KMS-11 (cell line): ENCODE measurements at regions not wholly inside any gene's neighbourhood (a gene's known extent, or its start where the extent isn't known, plus 50 kb on each side); places are given as distances from the start of the nearest gene placed in this dataset.

Experiments used
- H2AFZ ChIP-seq: fragments of 200-600 bp; sonication (generic); 2 replicates; pipeline ENCODE4 v1.6.1; 2016; ENCODE audit warnings: antibody characterized with exemption, mixed run types, low read depth
- H3K27ac ChIP-seq: fragments of 200-600 bp; sonication (generic); 2 replicates; pipeline ENCODE4 v1.6.1; 2016; ENCODE audit warnings: mild to moderate bottlenecking, mixed run types
- H3K27me3 ChIP-seq: fragments of 200-600 bp; sonication (generic); 2 replicates; pipeline ENCODE4 v1.6.1; 2017; ENCODE audit warnings: mild to moderate bottlenecking, low read depth, mixed run types, moderate library complexity; ENCODE audit not compliant: insufficient read depth
- H3K36me3 ChIP-seq: fragments of 200-600 bp; sonication (generic); 2 replicates; pipeline ENCODE4 v1.6.1; 2017; ENCODE audit warnings: mild to moderate bottlenecking, mixed run types; ENCODE audit not compliant: insufficient read depth
- H3K4me1 ChIP-seq: fragments of 200-600 bp; sonication (generic); 2 replicates; pipeline ENCODE4 v1.6.1; 2016; ENCODE audit warnings: mild to moderate bottlenecking, low read depth, mixed run types; ENCODE audit not compliant: poor library complexity, severe bottlenecking
- H3K4me2 ChIP-seq: fragments of 200-600 bp; sonication (generic); 2 replicates; pipeline ENCODE4 v1.7.0; 2016; ENCODE audit warnings: mild to moderate bottlenecking, mixed run types
- H3K4me3 ChIP-seq: fragments of 200-600 bp; sonication (generic); IDR thresholded peaks from 2 replicates; pipeline ENCODE4 v1.6.1; 2017; ENCODE audit warnings: low read depth, low read length, mixed read lengths; ENCODE audit not compliant: insufficient read depth
- H3K79me2 ChIP-seq: fragments of 200-600 bp; sonication (generic); 2 replicates; pipeline ENCODE4 v1.6.1; 2016; ENCODE audit warnings: low read depth, mixed run types; ENCODE audit not compliant: insufficient read depth
- H3K9ac ChIP-seq: fragments of 200-600 bp; sonication (generic); 2 replicates; pipeline ENCODE4 v1.6.1; 2016; ENCODE audit warnings: mild to moderate bottlenecking, mixed run types
- H4K20me1 ChIP-seq: fragments of 200-600 bp; sonication (generic); 2 replicates; pipeline ENCODE4 v1.6.1; 2016; ENCODE audit warnings: mild to moderate bottlenecking, mixed run types; ENCODE audit not compliant: insufficient read depth
- TF ChIP-seq, protein P1 (sequence below): fragments of 200-600 bp; sonication (generic); conservative IDR thresholded peaks from 2 replicates; pipeline ENCODE4 v1.6.1; 2017; ENCODE audit warnings: low read depth, mild to moderate bottlenecking, antibody characterized with exemption, low read length, moderate library complexity, mixed read lengths

DNA sequence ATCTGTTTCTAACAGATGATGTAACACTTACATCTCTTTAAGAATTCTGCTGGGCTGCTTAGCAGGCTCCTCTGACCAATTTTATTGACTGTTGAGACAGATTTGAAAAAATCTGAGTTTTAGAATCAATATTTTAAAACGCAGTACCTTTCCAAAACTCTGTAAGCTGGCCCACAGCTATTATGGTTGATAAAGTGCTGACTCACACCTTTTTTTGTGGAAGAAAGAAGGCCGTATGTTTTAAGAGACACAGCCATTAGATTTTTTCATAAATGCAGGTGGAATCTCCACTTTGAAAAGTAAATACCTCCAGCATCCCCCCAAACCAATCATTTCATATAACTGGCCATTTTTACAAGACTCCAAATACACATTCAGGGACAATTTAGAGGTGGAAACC lies 82.2 kb downstream of the TBXT start:
- Histone ChIP-seq H3K4me1 (peaks cover 21% of the 10 kb centered on the region), H3K27ac (no peak overlapping the region), H3K4me3 (no peak overlapping the region), H3K4me2 (no peak overlapping the region), H3K36me3 (no peaks in the 10 kb centered on the region), H4K20me1 (no peaks in the 10 kb centered on the region), H2AFZ (no peak overlapping the region), H3K9ac (no peak overlapping the region), H3K79me2 (no peaks in the 10 kb centered on the region), H3K27me3 (no peaks in the 10 kb centered on the region)
- TF ChIP-seq, protein P1, sequence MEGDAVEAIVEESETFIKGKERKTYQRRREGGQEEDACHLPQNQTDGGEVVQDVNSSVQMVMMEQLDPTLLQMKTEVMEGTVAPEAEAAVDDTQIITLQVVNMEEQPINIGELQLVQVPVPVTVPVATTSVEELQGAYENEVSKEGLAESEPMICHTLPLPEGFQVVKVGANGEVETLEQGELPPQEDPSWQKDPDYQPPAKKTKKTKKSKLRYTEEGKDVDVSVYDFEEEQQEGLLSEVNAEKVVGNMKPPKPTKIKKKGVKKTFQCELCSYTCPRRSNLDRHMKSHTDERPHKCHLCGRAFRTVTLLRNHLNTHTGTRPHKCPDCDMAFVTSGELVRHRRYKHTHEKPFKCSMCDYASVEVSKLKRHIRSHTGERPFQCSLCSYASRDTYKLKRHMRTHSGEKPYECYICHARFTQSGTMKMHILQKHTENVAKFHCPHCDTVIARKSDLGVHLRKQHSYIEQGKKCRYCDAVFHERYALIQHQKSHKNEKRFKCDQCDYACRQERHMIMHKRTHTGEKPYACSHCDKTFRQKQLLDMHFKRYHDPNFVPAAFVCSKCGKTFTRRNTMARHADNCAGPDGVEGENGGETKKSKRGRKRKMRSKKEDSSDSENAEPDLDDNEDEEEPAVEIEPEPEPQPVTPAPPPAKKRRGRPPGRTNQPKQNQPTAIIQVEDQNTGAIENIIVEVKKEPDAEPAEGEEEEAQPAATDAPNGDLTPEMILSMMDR: no peak

DNA sequence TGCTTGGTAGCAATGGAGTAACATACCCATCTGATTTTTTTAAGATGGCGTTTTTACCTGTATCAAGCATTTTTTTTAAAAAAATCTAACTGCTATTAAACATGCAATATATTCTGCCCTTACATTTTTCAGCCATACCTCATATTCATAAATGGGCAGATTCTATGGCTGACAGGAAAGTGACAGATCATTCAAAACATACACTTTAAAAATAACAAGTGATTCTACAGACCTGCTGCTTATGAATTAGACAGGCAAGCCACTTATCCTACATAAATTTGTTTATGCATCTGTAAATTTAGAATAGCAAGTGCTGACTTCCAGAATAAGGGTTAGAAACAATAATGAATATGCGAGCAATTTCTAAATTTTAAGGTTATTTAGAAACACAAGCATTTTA lies 82.7 kb downstream of the TBXT start:
- H3K27ac ChIP-seq: no peak overlapping the region
- no peaks in the 10 kb centered on the region for H3K36me3 ChIP-seq
- H4K20me1 ChIP-seq: no peaks in the 10 kb centered on the region
- TF ChIP-seq, protein P1: no peak
- no peak overlapping the region for H3K9ac ChIP-seq
- no peaks in the 10 kb centered on the region for H3K27me3 ChIP-seq
- H3K4me3 ChIP-seq: no peak overlapping the region
- peaks cover 21% of the 10 kb centered on the region for H3K4me1 ChIP-seq
- no peak overlapping the region for H3K4me2 ChIP-seq
- no peaks in the 10 kb centered on the region for H3K79me2 ChIP-seq
- no peak overlapping the region for H2AFZ ChIP-seq

DNA sequence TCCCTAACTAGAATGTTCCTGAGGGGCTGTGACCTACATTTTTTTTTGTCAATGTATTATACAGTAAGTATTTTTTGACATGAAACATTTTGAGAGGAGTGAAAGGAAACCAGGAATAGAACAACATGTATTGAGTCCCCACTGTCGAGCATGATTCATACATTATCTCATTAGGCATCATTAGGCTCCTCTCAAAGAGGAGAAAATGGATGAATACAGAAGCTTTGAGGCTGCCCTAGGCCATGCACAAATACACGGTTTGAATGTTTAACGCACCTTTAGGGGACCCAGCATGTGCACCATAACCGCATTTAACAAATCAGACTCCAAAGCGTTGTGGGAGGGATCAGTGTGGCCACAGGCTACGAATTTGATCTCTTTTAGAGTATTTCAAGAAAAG lies 87.8 kb downstream of the TBXT start:
- Histone ChIP-seq H4K20me1 (no peaks in the 10 kb centered on the region), H3K9ac (no peak overlapping the region), H3K4me2 (no peak overlapping the region), H3K4me3 (no peak overlapping the region), H3K27ac (no peak overlapping the region), H3K36me3 (no peaks in the 10 kb centered on the region), H2AFZ (no peak overlapping the region), H3K27me3 (no peaks in the 10 kb centered on the region), H3K79me2 (no peaks in the 10 kb centered on the region), H3K4me1 (no peaks in the 10 kb centered on the region)
- TF ChIP-seq, protein P1: no peak

DNA sequence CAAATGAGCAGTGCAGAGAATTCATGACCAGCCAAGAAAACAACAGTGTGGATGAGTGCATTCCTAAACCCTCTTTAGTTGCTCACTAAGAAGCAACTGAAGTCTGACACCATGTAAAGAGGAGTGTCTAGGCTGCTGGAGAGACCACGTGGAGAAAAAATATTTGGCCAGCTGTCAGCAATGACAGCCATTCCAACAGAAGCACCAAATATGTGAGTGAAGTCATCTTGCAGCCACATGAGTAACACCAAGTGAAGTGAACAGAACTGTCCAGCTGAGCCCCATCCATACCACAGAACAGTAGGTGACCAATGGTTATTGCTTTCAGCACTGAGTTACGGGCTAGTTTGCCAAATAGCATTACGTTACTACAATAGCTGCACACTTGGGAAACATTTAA lies 89.4 kb downstream of the TBXT start:
- Histone ChIP-seq H3K4me3 (no peak overlapping the region), H3K27me3 (no peaks in the 10 kb centered on the region), H3K4me2 (no peak overlapping the region), H3K79me2 (no peaks in the 10 kb centered on the region), H4K20me1 (no peaks in the 10 kb centered on the region), H2AFZ (no peak overlapping the region), H3K9ac (no peak overlapping the region), H3K4me1 (no peaks in the 10 kb centered on the region), H3K36me3 (no peaks in the 10 kb centered on the region), H3K27ac (no peak overlapping the region)
- TF ChIP-seq, protein P1: no peak

DNA sequence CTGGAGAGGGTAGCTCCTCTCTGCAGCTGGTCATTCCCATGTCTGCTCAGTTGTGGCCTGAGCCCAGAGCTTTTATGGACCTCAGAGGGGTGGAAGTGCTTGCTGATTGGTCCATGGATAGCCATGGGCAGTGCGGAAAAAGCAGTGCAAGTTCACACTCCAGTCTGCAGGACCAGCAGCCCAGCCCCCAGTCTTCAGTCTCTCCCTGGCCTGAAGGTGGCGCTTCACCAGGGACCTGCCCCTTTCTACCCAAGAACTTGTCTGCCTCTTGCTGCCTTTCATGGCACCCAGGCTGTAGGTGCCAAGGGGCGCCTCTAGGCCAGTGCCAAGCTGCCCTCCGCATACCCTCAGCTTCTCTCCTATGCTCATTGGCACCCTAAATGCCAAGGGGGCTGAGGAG lies 91.0 kb downstream of the TBXT start:
- H3K9ac ChIP-seq: no peak overlapping the region
- H3K27me3 ChIP-seq: no peaks in the 10 kb centered on the region
- TF ChIP-seq, protein P1: no peak
- no peaks in the 10 kb centered on the region for H3K4me1 ChIP-seq
- H4K20me1 ChIP-seq: no peaks in the 10 kb centered on the region
- no peaks in the 10 kb centered on the region for H3K79me2 ChIP-seq
- H3K4me3 ChIP-seq: no peak overlapping the region
- H2AFZ ChIP-seq: no peak overlapping the region
- no peaks in the 10 kb centered on the region for H3K36me3 ChIP-seq
- no peak overlapping the region for H3K27ac ChIP-seq
- no peak overlapping the region for H3K4me2 ChIP-seq
